GM12878 (cell line): ENCODE measurements at regions not wholly inside any gene's neighbourhood (a gene's known extent, or its start where the extent isn't known, plus 50 kb on each side); places are given as distances from the start of the nearest gene placed in this dataset.

Experiments used
- ATAC-seq: fragments of 200-7000 bp; cut with Tn5 transposase; 3 replicates; pipeline ENCODE4 v1.9.1; 2020; ENCODE audit warnings: mild to moderate bottlenecking, moderate library complexity
- BruUV-seq: library from RNA; stranded (reverse); fragments of 400-500 nt; replicated peaks from 2 replicates; lab custom pipeline; 2021; lab: Mats Ljungman, UMichigan
- CTCF ChIA-PET: fragments of 300-600 bp; sonication (Branson Sonifier 250); formaldehyde crosslinking; extraction: SDS; loops from one replicate; lab custom pipeline; 2021; ENCODE audit warnings: inconsistent platforms; lab: Yijun Ruan, JAX
- POLR2A ChIA-PET: fragments of 350-600 bp; formaldehyde crosslinking; extraction: SDS; loops from one replicate; lab custom pipeline; 2021; ENCODE audit warnings: inconsistent platforms; lab: Charles Lee
- RAD21 ChIA-PET: fragments of 300-600 bp; sonication (Branson Sonifier 250); formaldehyde crosslinking; loops from one replicate; lab custom pipeline; 2023; ENCODE audit warnings: antibody characterized with exemption; ENCODE audit not compliant: unreplicated experiment; lab: Charles Lee
- SMC1A ChIA-PET: fragments of 300-600 bp; sonication (Branson Sonifier 250); formaldehyde crosslinking; loops from one replicate; lab custom pipeline; 2023; ENCODE audit not compliant: unreplicated experiment, uncharacterized antibody; lab: Charles Lee
- DNase-seq: peaks from one replicate; pipeline ENCODE4 v3.0.0-alpha.2; 2011; ENCODE audit warnings: low read depth, low spot score
- FAIRE-seq: peaks from 3 replicates; lab custom pipeline; 2011; peaks lifted over from hg19 to GRCh38; lab: Jason Lieb, UNC
- H2AFZ ChIP-seq: 2 replicates; pipeline ENCODE4 v1.6.0; 2011; ENCODE audit warnings: low read depth, low read length, control low read depth; ENCODE audit not compliant: control insufficient read depth
- H3K27ac ChIP-seq: 2 replicates; pipeline ENCODE4 v1.5.1; 2011; ENCODE audit warnings: control low read depth; ENCODE audit not compliant: control insufficient read depth, insufficient read depth
- H3K27me3 ChIP-seq, 2 experiments: replicated peaks in 1 of 2; 2 replicates each; pipeline versions ENCODE4 v1.6.0 to v1.6.1; 2011; ENCODE audit warnings: low read length in 1 of 2; ENCODE audit not compliant: control insufficient read depth in 2 of 2, insufficient read depth in 2 of 2
- H3K36me3 ChIP-seq, 2 experiments: 2 replicates each; pipeline ENCODE4 v1.5.1; 2011; ENCODE audit warnings: low read length in 1 of 2; ENCODE audit not compliant: control insufficient read depth in 2 of 2, insufficient read depth in 2 of 2
- H3K4me1 ChIP-seq: 2 replicates; pipeline ENCODE4 v1.6.1; 2011; ENCODE audit warnings: mild to moderate bottlenecking, low read length, moderate library complexity, mixed read lengths; ENCODE audit not compliant: control insufficient read depth, insufficient read depth
- H3K4me2 ChIP-seq: 2 replicates; pipeline ENCODE4 v1.6.0; 2011; ENCODE audit warnings: control low read depth; ENCODE audit not compliant: control insufficient read depth, insufficient read depth
- H3K4me3 ChIP-seq: fragments of 200-600 bp; sonication (generic); 2 replicates; pipeline ENCODE4 v1.5.1; 2016
- H3K79me2 ChIP-seq: 2 replicates; pipeline ENCODE4 v1.6.0; 2011; ENCODE audit warnings: low read length; ENCODE audit not compliant: control insufficient read depth, insufficient read depth
- H3K9ac ChIP-seq: 2 replicates; pipeline ENCODE4 v1.8.0; 2011; ENCODE audit warnings: low read length, control low read depth, mixed read lengths; ENCODE audit not compliant: control insufficient read depth, insufficient read depth
- H3K9me3 ChIP-seq: replicated peaks from 3 replicates; pipeline ENCODE4 v1.5.1; 2011; ENCODE audit warnings: mild to moderate bottlenecking, low read length; ENCODE audit not compliant: control insufficient read depth, insufficient read depth
- H4K20me1 ChIP-seq: 2 replicates; pipeline ENCODE4 v1.6.0; 2011; ENCODE audit not compliant: control insufficient read depth, insufficient read depth
- ATF7 ChIP-seq: fragments of 450-650 bp; IDR thresholded peaks from 2 replicates; pipeline ENCODE4 v1.6.1; 2016; ENCODE audit warnings: low read depth, mild to moderate bottlenecking
- BMI1 ChIP-seq: fragments of 450-650 bp; IDR thresholded peaks from 2 replicates; pipeline ENCODE4 v1.6.1; 2016; ENCODE audit warnings: mild to moderate bottlenecking, moderate library complexity, borderline replicate concordance
- CHD1 ChIP-seq: IDR thresholded peaks from 2 replicates; pipeline ENCODE4 v1.6.1; 2012; ENCODE audit warnings: low read depth, low read length, improper control_type of control experiment
- TCF12 ChIP-seq: IDR thresholded peaks from 2 replicates; pipeline ENCODE4 v1.6.1; 2011; ENCODE audit warnings: low read depth, mild to moderate bottlenecking, low read length
- ZZZ3 ChIP-seq: IDR thresholded peaks from 2 replicates; pipeline ENCODE4 v1.6.1; 2011; ENCODE audit warnings: low read depth; ENCODE audit not compliant: control insufficient read depth, insufficient read length
- WGBS: methylation state at CpG from one replicate; pipeline ENCODE4 v1.1.6; 2016; ENCODE audit warnings: low lambda C conversion rate; ENCODE audit not compliant: insufficient replicate concordance, insufficient coverage; ENCODE audit errors: missing lambda C conversion rate; 5-methylcytosine and 5-hydroxymethylcytosine counted together
- in situ Hi-C: fragments of 300-500 bp; cut with MboI; formaldehyde crosslinking; loops from 9 replicates; pipeline ENCODE4 v1.14.3; 2018; ENCODE audit warnings: mixed read lengths
- intact Hi-C: fragments of 100-400 bp; cut with micrococcal nuclease; formaldehyde crosslinking; loops from one replicate; pipeline ENCODE4 v1.14.2; 2022; ENCODE audit not compliant: unreplicated experiment
- TF ChIP-seq, protein P1 (sequence below): IDR thresholded peaks from 2 replicates; pipeline ENCODE4 v1.6.1; 2012; ENCODE audit warnings: improper control_type of control experiment, low read depth, low read length; ENCODE audit not compliant: insufficient replicate concordance
- TF ChIP-seq, protein P2 (sequence below): fragments of 450-650 bp; IDR thresholded peaks from 2 replicates; pipeline ENCODE4 v1.6.1; 2017; ENCODE audit warnings: borderline replicate concordance
- TF ChIP-seq, protein P3 (sequence below): fragments of 450-650 bp; IDR thresholded peaks from 2 replicates; pipeline ENCODE4 v1.6.1; 2017; ENCODE audit warnings: mild to moderate bottlenecking, moderate library complexity

DNA sequence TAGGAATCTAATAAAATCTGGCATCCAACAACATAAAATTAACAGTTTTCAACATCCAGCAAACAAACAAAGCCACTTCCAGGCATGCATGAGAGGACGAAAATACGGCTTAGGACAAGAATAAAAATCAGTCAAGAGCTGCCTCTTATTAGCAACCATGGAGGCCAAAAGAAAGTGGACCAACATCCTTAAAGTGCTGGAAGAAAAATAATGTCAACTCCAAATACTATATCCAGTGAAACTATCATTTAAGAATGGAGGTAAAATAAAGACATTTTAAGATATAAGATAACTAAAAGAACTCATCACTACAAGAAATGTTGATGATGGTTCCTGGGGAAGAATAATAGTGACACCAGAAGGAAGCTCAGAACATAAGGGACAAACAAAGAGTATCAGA is 224.0 kb upstream of the IRX4 start (continued):
- TF ChIP-seq, protein P1, sequence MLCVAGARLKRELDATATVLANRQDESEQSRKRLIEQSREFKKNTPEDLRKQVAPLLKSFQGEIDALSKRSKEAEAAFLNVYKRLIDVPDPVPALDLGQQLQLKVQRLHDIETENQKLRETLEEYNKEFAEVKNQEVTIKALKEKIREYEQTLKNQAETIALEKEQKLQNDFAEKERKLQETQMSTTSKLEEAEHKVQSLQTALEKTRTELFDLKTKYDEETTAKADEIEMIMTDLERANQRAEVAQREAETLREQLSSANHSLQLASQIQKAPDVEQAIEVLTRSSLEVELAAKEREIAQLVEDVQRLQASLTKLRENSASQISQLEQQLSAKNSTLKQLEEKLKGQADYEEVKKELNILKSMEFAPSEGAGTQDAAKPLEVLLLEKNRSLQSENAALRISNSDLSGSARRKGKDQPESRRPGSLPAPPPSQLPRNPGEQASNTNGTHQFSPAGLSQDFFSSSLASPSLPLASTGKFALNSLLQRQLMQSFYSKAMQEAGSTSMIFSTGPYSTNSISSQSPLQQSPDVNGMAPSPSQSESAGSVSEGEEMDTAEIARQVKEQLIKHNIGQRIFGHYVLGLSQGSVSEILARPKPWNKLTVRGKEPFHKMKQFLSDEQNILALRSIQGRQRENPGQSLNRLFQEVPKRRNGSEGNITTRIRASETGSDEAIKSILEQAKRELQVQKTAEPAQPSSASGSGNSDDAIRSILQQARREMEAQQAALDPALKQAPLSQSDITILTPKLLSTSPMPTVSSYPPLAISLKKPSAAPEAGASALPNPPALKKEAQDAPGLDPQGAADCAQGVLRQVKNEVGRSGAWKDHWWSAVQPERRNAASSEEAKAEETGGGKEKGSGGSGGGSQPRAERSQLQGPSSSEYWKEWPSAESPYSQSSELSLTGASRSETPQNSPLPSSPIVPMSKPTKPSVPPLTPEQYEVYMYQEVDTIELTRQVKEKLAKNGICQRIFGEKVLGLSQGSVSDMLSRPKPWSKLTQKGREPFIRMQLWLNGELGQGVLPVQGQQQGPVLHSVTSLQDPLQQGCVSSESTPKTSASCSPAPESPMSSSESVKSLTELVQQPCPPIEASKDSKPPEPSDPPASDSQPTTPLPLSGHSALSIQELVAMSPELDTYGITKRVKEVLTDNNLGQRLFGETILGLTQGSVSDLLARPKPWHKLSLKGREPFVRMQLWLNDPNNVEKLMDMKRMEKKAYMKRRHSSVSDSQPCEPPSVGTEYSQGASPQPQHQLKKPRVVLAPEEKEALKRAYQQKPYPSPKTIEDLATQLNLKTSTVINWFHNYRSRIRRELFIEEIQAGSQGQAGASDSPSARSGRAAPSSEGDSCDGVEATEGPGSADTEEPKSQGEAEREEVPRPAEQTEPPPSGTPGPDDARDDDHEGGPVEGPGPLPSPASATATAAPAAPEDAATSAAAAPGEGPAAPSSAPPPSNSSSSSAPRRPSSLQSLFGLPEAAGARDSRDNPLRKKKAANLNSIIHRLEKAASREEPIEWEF = no peak
- TF ChIP-seq CHD1 (no peak), ATF7 (no peak), BMI1 (no peak)

DNA sequence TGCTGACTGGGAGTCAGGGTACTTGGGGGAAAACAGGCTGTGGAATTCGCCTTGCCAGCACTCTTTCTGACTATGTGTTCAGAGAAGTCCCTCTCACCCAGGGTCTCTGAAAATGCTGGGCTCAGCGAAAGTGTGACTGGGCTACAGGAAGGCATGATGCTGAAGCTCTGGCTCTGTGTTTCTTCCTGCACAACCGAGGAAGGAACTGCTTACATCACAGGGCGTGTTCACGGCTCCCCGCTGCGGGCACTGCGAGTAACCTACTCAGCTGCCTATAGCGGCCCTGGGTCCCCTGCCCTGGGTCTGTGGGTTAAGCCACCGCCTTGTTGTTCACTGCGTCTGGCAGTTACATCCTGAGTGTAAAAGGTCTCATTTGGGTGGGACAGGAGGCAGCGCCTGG is 222.4 kb upstream of the IRX4 start:
- TF ChIP-seq TCF12 (no peak), ZZZ3 (no peak)
- TF ChIP-seq, protein P2, sequence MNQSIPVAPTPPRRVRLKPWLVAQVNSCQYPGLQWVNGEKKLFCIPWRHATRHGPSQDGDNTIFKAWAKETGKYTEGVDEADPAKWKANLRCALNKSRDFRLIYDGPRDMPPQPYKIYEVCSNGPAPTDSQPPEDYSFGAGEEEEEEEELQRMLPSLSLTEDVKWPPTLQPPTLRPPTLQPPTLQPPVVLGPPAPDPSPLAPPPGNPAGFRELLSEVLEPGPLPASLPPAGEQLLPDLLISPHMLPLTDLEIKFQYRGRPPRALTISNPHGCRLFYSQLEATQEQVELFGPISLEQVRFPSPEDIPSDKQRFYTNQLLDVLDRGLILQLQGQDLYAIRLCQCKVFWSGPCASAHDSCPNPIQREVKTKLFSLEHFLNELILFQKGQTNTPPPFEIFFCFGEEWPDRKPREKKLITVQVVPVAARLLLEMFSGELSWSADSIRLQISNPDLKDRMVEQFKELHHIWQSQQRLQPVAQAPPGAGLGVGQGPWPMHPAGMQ = no peak
- TF ChIP-seq, protein P3, sequence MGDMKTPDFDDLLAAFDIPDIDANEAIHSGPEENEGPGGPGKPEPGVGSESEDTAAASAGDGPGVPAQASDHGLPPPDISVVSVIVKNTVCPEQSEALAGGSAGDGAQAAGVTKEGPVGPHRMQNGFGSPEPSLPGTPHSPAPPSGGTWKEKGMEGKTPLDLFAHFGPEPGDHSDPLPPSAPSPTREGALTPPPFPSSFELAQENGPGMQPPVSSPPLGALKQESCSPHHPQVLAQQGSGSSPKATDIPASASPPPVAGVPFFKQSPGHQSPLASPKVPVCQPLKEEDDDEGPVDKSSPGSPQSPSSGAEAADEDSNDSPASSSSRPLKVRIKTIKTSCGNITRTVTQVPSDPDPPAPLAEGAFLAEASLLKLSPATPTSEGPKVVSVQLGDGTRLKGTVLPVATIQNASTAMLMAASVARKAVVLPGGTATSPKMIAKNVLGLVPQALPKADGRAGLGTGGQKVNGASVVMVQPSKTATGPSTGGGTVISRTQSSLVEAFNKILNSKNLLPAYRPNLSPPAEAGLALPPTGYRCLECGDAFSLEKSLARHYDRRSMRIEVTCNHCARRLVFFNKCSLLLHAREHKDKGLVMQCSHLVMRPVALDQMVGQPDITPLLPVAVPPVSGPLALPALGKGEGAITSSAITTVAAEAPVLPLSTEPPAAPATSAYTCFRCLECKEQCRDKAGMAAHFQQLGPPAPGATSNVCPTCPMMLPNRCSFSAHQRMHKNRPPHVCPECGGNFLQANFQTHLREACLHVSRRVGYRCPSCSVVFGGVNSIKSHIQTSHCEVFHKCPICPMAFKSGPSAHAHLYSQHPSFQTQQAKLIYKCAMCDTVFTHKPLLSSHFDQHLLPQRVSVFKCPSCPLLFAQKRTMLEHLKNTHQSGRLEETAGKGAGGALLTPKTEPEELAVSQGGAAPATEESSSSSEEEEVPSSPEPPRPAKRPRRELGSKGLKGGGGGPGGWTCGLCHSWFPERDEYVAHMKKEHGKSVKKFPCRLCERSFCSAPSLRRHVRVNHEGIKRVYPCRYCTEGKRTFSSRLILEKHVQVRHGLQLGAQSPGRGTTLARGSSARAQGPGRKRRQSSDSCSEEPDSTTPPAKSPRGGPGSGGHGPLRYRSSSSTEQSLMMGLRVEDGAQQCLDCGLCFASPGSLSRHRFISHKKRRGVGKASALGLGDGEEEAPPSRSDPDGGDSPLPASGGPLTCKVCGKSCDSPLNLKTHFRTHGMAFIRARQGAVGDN = no peak
- TF ChIP-seq, all 136 proteins: peak for 0
- BruUV-seq = no TSS peak
- Histone ChIP-seq H3K9me3 (no peaks in the 10 kb centered on the region), H3K4me2 (no peak overlapping the region), H3K27ac (no peak overlapping the region), H3K79me2 (no peaks in the 10 kb centered on the region), H3K4me3 (no peak overlapping the region), H3K36me3 (no peaks in the 10 kb centered on the region), H4K20me1 (no peaks in the 10 kb centered on the region), H3K4me1 (no peaks in the 10 kb centered on the region), H3K9ac (no peak overlapping the region), H3K27me3 (no peaks in the 10 kb centered on the region), H2AFZ (no peak overlapping the region)
- intact Hi-C loops (no loop called here), in situ Hi-C loops (no loop called here)
- ChIA-PET CTCF (no interaction called here), POLR2A (no interaction called here), SMC1A (no interaction called here), RAD21 (no interaction called here)
- no peak for FAIRE-seq
- 42% methylated on average over 12 of the region's 12 CpGs for WGBS
- no peak for DNase-seq
- no peak for ATAC-seq
